Adrenal gland (tissue), 9 donors: ENCODE measurements at regions not wholly inside any gene's neighbourhood (a gene's known extent, or its start where the extent isn't known, plus 50 kb on each side); places are given as distances from the start of the nearest gene placed in this dataset.
A peak's percentile ranks its signal among the peaks of the same experiment; 100 is the strongest.

ENCODE experiments used
- DNase-seq, 7 donors: peaks; one replicate each; pipeline ENCODE4 v3.0.0-alpha.2; 2019 to 2020
- H3K27ac ChIP-seq, 5 donors: fragments of 200-600 bp; sonication (generic) in 4 of 5; 1 replicate in 3 of 5; 2 replicates in 2 of 5; pipeline versions ENCODE4 v1.5.1 to v1.8.0; 2016 to 2020; ENCODE audit warnings: mild to moderate bottlenecking in 1 of 5
- H3K27me3 ChIP-seq: fragments of 200-600 bp; 2 replicates; pipeline ENCODE4 v1.8.0; 2021
- H3K36me3 ChIP-seq, 2 donors: fragments of 200-600 bp; replicated peaks in 1 of 2; 1 replicate in 1 of 2; 2 replicates in 1 of 2; pipeline versions ENCODE4 v1.5.1 to v1.8.0; 2018 to 2022
- H3K4me1 ChIP-seq, 2 donors: fragments of 200-600 bp; replicated peaks in 1 of 2; 1 replicate in 1 of 2; 2 replicates in 1 of 2; pipeline versions ENCODE4 v1.5.1 to v1.8.0; 2018 to 2021
- H3K4me3 ChIP-seq, 4 donors: fragments of 200-600 bp; sonication (generic) in 3 of 4; one replicate each; pipeline ENCODE4 v1.5.1; 2016 to 2018
- H3K9me3 ChIP-seq, 3 donors: fragments of 200-600 bp; sonication (generic) in 1 of 3; replicated peaks in 1 of 3; 1 replicate in 2 of 3; 2 replicates in 1 of 3; pipeline versions ENCODE4 v1.5.1 to v1.8.0; 2016 to 2021
- POLR2A ChIP-seq, 2 donors: fragments of 450-650 bp; IDR thresholded peaks; one replicate each; pipeline ENCODE4 v1.6.1; 2017; ENCODE audit warnings: antibody characterized with exemption in 2 of 2, mild to moderate bottlenecking in 2 of 2, moderate library complexity in 1 of 2
- WGBS, 4 donors: extraction: QIAGEN DNeasy Blood & Tissue Kit in 2 of 4; methylation state at CpG; one replicate each; pipeline versions ENCODE4 v1.1.5 to v1.1.7; 2013 to 2017; 5-methylcytosine and 5-hydroxymethylcytosine counted together
- intact Hi-C, 2 donors: fragments of 100-400 bp; cut with DNase I; formaldehyde crosslinking; loops; one replicate each; pipeline versions ENCODE4 v1.14.1 to v1.15.0; 2022 to 2023
- TF ChIP-seq, protein P1 (sequence below), 6 experiments: fragments of 450-650 bp in 4 of 6; fragments of 200-600 bp in 2 of 6; sonication (generic) in 1 of 6; IDR thresholded peaks; 1 replicate in 5 of 6; 2 replicates in 1 of 6; pipeline versions ENCODE4 v1.5.1 to v1.8.0; 2016 to 2021; ENCODE audit warnings: antibody characterized with exemption in 6 of 6, mild to moderate bottlenecking in 2 of 6, moderate library complexity in 1 of 6
- donor health status: healthy with polysubstance abuse.
- donor health status: Bipolar disorder and iron deficiency.
- donor health status: DM: yes; HTN: yes; CAD: no.
- donor health status: DM: no; HTN: no; CAD: no.
- donor health status: DM: no; HTN: no; CAD: no.

DNA sequence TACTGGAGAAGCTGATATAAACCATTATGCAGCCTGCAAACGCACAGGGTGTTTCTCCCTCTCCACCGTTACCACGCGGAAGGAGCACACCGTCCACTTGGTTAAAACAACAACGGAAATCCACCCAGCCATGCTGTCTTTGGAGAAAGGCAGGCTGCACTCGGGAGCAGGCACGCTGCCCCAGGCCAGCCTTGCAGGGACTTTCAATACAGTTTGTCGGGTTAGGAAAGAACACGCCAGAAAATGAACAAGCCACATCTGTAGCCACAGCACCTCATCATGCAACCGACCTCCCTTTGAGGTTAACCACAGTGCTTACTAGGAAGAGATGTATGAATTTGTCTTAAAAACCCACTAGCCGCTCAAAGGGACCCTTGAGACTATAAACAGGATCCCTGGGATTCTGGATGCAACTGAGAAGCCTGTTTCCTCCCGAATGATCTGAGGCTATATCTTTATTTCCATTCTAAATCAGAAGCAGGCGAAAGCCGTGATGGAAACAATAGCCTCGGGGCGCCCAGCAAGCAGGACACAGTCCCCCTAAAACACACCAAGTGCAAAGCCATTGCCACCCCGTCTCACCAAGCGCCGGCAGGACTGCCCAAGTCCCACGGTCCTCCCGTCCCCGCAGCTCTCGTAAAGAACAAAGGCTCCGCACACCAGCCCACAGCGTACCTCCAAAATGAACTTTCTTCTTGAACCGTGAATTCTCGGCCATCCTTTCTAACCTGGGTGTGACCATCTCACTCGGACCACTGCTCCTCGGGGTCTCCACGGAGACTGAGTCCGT lies 318.9 kb downstream of the CTTN start:
- no peak for DNase-seq
- no peaks in the 10 kb centered on the region for H3K9me3 ChIP-seq
- no peaks in the 10 kb centered on the region for H3K27me3 ChIP-seq
- intact Hi-C loops = no loop called here
- no peak for TF ChIP-seq POLR2A (IDR thresholded peaks at IDR 0.05)
- TF ChIP-seq, protein P1, sequence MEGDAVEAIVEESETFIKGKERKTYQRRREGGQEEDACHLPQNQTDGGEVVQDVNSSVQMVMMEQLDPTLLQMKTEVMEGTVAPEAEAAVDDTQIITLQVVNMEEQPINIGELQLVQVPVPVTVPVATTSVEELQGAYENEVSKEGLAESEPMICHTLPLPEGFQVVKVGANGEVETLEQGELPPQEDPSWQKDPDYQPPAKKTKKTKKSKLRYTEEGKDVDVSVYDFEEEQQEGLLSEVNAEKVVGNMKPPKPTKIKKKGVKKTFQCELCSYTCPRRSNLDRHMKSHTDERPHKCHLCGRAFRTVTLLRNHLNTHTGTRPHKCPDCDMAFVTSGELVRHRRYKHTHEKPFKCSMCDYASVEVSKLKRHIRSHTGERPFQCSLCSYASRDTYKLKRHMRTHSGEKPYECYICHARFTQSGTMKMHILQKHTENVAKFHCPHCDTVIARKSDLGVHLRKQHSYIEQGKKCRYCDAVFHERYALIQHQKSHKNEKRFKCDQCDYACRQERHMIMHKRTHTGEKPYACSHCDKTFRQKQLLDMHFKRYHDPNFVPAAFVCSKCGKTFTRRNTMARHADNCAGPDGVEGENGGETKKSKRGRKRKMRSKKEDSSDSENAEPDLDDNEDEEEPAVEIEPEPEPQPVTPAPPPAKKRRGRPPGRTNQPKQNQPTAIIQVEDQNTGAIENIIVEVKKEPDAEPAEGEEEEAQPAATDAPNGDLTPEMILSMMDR (IDR thresholded peaks at IDR 0.05) = no peak
- no peaks in the 10 kb centered on the region for H3K36me3 ChIP-seq
- H3K4me3 ChIP-seq = no peak overlapping the region
- WGBS, 4 donors = 78 to 84% (median 80%) methylated on average over 32 of the region's 32 CpGs
- H3K4me1 ChIP-seq = peaks cover 0 to 6% of the 10 kb centered on the region in 2 donors
- H3K27ac ChIP-seq = no peak overlapping the region

GRCh38 chr11:70717936-70718595 lies 319.7 kb downstream of the CTTN start:
- no peaks in the 10 kb centered on the region for H3K27me3 ChIP-seq
- H3K4me1 ChIP-seq = peaks cover 0 to 6% of the 10 kb centered on the region in 2 donors
- no peaks in the 10 kb centered on the region for H3K9me3 ChIP-seq
- peak overlapping the region in 1 of 4 donors; percentile 4 for H3K4me3 ChIP-seq
- 19 to 41% (median 32%) methylated on average over 10 to 21 of the region's 21 CpGs for WGBS, 4 donors
- TF ChIP-seq POLR2A (IDR thresholded peaks at IDR 0.05) = no peak
- TF ChIP-seq, protein P1 (IDR thresholded peaks at IDR 0.05) = no peak
- no peaks in the 10 kb centered on the region for H3K36me3 ChIP-seq
- DNase-seq = peak; percentile 32 to 78 (median 64)
- H3K27ac ChIP-seq = no peak overlapping the region
- intact Hi-C loops = no loop called here

DNA sequence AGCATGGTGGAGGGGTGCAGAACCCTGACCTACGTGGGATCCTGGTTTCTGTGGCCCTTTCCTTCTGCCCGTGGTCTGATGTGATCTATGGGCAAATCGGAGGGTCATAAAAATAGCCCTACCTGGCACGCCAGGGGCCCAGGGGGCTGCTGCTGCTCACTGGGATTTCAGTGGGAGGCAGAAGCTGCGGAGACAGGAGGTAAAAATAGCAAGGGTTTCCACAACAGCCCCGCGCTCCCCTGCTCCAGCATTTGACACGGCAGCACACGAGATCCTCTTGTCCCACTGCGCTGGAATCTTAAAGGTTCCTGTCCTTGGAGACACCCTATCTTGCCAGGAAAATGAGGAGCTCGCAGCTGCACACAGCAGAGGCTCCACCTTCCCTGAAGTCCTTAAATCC lies 321.2 kb downstream of the CTTN start:
- DNase-seq = no peak
- Histone ChIP-seq H3K9me3 (no peaks in the 10 kb centered on the region), H3K27ac (no peak overlapping the region), H3K4me1 (peaks cover 0 to 6% of the 10 kb centered on the region in 2 donors), H3K4me3 (no peak overlapping the region), H3K27me3 (no peaks in the 10 kb centered on the region), H3K36me3 (no peaks in the 10 kb centered on the region)
- 82 to 92% (median 89%) methylated on average over 6 to 11 of the region's 11 CpGs for WGBS, 4 donors
- no peak for TF ChIP-seq POLR2A (IDR thresholded peaks at IDR 0.05)
- TF ChIP-seq, protein P1 (IDR thresholded peaks at IDR 0.05) = no peak
- intact Hi-C loops = no loop called here

DNA sequence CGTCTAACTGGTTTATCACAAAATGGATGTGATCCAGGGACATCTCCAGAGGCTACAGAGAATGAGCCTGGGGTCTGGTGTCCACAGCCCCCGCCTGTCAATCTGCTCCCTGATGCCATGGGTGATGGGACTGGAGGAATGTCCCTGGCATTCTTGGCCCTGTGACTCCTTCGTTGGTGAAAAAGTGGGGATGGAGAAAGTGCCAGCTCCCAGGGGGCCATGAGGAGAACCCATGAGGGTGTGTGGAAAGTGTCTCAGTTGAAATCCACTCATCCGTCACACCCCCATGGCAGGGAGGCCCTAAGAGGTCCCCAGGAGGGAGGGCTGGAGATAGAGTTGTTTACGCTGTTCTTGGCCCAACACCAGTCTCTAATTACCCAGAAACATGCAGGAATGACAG lies 322.0 kb downstream of the CTTN start:
- H3K36me3 ChIP-seq = no peaks in the 10 kb centered on the region
- H3K9me3 ChIP-seq = no peaks in the 10 kb centered on the region
- peaks cover 0 to 6% of the 10 kb centered on the region in 2 donors for H3K4me1 ChIP-seq
- H3K4me3 ChIP-seq = no peak overlapping the region
- 78 to 91% (median 86%) methylated on average over 5 of the region's 5 CpGs for WGBS, 4 donors
- DNase-seq = no peak
- H3K27me3 ChIP-seq = no peaks in the 10 kb centered on the region
- no peak overlapping the region for H3K27ac ChIP-seq
- intact Hi-C loops = no loop called here
- no peak for TF ChIP-seq POLR2A (IDR thresholded peaks at IDR 0.05)
- TF ChIP-seq, protein P1 (IDR thresholded peaks at IDR 0.05) = no peak
